Activated CD4-positive, alpha-beta T cell treated with anti-CD3 and anti-CD28 coated beads, Interleukin-2, amount 50 U/mL, for 48 hours (primary cell): ENCODE measurements at regions not wholly inside any gene's neighbourhood (a gene's known extent, or its start where the extent isn't known, plus 50 kb on each side); places are given as distances from the start of the nearest gene placed in this dataset.
"Not testable (repeated sequence)": the region's sequence is repeated elsewhere in the genome, so short reads cannot be mapped to it uniquely, and the experiment has no call there.

Experiments used
- DNase-seq, 2 experiments: peaks; one replicate each; pipeline ENCODE4 v3.0.0-alpha.2; 2020

DNA sequence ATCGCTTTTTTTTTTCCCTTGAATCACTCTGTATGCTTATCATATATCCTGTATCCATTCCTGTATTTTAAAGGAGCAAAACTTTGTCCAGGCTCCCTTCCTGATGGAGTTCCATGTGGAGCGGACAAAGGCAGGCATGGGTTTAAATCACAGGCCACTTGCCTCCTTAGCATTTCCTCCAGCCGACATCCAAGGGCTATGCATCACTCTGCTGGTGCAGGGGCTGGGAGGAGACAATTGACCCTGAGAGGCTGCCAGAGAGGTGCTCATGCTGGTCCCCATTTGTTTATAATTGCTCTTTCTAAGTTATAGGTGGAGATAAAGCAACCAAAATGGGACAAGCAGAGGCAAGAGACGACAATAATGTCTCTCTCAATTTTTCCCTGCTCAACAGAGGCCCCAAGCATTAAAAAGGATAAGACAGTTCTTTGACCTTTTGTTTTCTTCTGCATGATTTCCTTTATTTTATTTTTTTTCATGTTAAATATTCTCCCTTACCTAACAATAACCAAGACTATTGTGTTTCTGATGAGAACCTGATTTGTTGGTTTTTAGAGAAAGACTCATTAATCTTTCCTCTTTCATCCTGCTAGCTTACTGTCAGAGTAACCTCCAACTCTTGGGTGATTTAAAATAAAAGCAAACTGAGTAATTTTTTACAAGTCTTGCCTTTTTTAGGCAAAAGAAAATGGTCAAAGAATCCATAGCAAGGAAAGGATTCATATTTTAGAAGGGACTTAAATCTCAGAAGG is 353.7 kb downstream of the ADGRL2 start:
- no peak for DNase-seq

DNA sequence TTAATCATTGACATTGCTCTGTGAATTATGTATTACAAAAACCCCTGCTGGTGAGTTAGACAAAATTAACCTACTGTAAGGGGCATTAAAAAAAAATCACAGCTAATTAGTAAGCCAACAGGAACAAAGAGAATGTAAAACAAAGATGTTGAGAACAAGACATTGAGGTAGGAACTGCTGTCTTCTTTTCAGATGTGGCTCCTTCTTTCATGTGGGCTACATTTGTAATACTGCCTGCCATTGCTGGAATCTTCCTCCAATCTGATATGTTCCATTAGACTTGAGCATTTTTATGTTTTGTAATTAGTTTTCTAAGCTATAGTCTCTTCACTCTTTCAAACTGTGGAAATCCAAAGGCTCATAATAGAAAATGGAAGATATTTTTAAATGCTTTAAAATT is 353.0 kb downstream of the ADGRL2 start:
- no peak for DNase-seq

GRCh38 chr1:82153272-82153629 is 352.5 kb downstream of the ADGRL2 start:
- DNase-seq: no peak

GRCh38 chr1:82152356-82153271 is 351.9 kb downstream of the ADGRL2 start:
- no peak for DNase-seq

DNA sequence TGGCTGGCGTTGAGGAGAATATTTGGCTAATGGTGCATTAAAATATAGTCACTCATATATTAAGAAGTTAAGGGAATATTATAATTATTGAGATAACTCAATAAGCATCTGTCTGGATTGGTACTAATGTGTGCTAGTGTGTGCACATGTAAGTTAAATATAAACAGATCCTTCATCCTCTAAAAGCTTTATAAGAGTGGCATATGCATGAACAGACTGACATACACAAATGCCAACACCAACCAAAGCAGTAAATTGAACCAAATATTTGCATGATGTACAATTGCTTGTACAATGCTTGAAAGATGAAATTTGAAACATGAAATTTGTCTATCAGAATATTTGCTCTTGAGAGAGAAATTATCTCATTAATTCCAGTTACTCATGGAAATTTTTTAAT is 344.9 kb downstream of the ADGRL2 start:
- DNase-seq: no peak

GRCh38 chr1:82143108-82143833 is 342.5 kb downstream of the ADGRL2 start:
- no peak for DNase-seq

DNA sequence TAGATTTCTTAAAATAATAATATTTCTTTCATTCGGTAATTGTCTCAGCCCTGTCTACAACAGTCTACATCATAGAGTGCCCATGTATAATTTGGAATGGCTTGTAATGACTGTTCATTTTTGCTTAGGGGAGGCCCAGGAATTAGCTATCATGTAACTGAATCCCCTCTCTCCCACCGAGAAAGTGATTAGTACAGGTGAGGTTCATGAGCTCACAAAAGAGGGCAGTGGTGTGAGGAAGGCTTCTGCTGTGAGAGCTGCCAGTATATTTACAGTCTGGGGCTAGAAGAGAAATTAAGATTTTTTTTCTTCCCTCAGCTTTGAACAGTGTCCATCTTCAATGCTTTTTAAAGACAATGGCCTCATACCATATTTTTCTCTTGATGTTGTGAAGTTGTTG is 340.7 kb downstream of the ADGRL2 start:
- no peak for DNase-seq

DNA sequence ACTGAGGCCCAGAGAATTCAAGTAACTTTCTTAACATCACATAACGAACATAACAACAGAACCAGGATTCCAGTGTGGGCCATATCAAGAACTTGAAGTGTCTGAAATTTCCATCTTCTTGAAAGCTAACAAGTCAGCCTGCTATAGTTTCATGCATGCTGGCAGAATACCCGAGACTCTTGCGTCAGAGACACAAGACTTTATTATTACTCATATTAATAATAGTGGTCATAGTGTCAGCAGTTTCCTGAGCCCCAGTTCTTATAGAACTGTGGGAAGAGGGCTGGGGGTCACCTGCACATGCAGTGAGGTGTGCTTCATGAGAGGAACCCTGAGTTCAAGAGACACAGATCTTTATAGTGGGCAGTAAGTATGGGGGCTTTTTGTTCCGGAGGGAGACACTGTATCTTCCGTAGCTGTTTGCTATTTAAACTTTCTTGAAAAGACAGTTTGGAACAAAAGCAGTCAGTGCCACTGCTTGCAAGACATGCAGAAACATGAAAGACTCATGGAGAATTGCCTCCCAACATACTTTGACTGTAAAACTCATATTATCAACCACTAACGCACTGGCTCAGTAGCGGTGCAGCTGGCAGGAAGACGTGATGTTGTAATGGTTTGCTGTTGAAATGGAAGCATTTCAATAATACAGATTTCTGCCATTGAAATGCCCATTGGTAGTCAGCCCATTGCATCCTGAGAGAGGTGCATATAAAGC is 339.2 kb downstream of the ADGRL2 start:
- DNase-seq: no peak

- not testable (repeated sequence) for DNase-seq
Observed at GRCh38 chr1:82136351-82136750, 335.6 kb downstream of the ADGRL2 start.

- DNase-seq: no peak
Observed at GRCh38 chr1:82125866-82126265, 325.1 kb downstream of the ADGRL2 start.

DNA sequence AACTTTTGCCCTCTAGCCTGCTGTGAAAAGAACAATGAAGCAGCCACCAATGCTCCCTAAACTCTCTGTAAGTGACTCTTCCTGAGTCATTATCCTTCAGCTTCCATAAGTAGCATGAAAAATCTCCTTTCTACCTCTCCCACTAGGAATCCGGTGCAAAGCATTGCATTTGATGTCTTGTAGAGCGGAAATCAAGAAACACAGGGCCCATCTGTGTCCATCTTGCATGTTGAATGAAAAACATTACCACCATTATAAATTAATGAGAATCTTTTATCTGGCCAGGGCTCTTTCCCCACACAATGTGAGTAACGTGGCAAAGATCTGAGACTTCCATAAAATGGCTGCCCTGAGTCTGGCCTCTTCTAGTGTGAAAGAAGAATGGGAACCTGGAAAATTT is 324.4 kb downstream of the ADGRL2 start:
- DNase-seq: no peak

DNA sequence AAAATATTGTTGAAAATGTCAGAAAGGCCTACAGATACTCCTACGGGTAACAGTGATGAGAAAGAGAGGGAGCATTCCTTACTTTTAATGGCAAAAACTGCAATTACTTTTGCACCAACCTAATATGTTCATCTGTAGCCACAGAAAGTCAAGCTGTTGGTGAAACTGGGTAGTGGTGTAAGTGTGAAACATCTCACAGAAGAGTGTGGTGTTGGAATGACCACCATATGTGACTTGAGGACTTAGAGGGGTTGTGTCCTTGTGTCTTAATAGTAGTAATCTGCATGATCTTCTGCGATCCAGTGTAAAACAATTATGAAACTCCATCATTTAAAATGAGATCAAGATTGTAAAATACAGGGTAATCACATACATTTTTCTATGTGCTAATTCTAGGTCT is 320.7 kb downstream of the ADGRL2 start:
- DNase-seq: no peak

GRCh38 chr1:82116105-82116504 is 315.4 kb downstream of the ADGRL2 start:
- DNase-seq: no peak

GRCh38 chr1:82114887-82115286 is 314.2 kb downstream of the ADGRL2 start:
- no peak for DNase-seq

DNA sequence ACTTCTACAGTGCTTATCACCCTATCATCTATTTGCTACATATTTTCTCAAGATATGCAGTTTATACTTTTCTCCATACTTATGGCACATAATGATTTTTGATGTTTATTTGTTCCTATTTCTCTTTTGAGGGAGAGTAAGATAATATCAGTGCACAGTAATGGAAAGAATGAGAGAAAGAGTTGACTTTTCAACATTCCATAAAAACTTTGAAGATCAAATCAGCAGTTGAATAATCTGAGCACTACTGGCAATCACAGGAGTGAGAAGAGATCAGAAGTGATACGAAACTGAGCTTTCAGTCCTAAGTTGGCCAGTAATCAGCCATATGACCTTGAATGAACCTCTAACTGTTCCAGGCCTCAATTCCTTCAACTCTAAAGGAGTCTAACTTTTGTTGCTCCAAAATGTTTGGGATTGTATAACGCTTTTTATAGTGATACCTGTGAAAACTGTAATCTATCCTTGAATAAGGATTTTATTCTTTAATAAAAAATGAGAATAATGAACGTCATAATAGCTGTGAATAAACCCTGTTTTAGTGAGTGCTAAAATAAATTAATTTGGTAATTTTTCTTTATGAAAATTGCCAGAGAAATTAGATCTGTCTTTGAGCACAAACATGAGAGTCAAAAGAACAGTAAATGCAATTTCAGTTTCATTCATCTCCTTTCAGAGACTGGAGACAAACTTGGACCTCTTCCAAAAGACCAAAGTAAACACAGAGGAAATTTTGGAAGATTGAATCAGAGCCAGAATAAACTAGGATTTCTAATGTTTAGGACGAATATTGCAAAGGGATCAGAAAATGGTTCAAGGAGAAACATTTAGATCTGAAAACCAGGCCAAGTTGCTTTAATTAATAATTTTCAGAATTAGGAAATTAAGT is 309.9 kb downstream of the ADGRL2 start:
- DNase-seq: no peak

DNA sequence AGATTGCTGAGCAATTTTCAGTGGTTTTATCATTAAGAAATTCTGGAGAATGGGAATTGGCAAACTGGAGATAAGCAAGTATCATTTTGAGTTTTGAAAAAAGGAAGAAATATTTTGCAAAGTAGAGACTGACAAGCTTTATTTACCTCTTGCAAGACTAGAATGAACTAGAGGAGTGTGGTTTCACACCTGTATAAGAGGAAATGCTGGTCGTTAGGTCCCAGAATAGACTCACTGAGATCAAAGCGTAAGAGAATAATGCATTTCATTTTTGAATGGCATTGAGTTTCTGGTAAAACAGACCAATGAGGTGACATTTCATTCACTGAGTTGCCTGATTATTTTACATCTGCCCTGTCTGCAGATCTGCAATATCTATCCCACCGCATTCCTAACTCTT is 308.1 kb downstream of the ADGRL2 start:
- DNase-seq: no peak

GRCh38 chr1:82106672-82107071 is 305.9 kb downstream of the ADGRL2 start:
- no peak for DNase-seq

DNA sequence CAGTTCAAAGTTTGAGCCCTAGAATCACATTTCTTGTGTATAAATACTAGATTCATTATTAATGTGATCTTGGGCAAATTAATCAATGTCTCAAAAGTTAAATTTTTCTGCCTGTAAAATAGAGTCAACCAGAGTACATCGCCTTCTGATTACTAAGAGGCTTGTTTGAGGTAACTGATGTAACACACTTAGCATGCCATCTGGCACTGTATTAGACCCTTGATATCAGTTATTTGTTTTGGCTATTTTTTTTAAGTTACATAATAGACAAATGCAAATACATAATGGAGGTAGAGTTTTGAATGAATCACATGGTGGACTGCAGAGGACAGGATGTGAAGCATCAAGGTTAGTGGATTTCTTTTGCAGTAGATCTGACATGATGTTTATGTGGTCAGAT is 298.4 kb downstream of the ADGRL2 start:
- DNase-seq: no peak

DNA sequence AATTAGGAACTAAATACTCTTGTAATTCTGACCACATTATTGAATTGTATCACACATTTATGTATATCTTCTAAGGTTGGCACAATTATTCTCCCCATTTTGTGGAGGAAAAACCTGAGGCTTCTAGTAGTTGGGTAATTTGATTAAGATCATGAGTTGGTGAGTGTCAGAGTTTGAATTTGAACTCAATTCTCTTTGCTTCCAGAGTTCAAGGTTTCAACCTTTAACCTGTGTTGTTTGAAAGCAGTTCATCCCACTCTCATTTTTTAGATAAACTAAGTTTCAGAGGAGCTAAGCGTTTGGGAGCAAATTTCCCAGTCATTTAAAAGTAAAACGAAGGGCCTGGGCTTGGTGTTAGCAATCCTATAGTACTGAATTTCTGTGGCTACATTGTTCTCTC is 293.4 kb downstream of the ADGRL2 start:
- no peak for DNase-seq

DNA sequence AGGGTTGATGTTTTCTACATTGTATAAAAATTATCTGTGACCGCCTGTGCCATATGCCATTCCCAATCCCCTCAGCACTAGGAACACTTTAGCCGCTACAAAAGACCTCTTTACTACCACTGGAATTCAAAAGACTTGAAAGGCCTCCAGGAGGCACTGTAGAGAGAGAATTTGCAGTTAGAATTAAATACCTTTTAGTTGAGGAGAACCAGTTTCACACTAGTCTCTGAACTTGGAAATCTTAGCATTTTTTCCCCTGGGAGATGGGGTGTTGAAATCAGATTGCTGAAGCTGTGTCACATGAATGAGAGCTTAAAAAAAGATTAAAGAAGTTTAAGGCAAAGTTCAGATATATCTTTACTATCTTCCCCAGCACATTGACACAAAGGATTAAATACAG is 291.0 kb downstream of the ADGRL2 start:
- DNase-seq: no peak

DNA sequence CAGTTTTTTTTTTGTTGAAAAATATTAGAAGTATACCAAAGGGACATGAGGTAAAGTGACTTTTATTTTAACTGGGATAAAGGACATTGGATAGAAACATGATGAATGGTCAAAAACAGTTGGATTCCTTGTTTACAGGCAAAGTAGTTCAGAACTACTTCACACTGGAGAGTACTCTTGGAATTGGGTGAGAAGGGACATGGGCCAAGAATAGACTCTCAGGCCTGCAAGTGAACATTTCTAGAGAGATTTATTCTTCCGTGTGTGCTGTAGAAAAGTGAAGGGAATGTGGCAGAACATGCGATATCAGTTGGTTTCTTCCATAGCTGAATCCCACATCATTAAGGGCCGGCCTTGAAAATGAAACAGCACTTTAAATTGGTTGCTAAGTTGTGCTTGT is 290.5 kb downstream of the ADGRL2 start:
- DNase-seq: no peak

DNA sequence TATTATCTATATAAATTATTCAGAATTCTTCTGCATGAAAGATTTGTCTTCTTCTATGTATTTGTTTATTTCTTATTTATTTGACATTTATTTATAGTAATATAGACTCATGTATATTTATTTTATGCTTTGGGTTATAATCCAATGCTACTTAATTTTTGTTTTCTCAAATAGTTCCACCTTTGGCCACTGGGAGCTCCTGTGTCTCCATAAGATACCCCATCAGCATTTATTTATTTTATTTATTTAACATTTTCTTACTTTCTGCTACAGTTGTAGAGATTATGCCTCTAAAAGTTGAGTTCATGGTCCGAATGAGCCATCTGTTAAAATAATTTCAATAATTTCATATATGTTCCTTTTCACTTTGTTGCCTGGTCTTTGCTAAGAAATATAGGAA is 289.4 kb downstream of the ADGRL2 start:
- DNase-seq: no peak
